Smooth muscle cell (in vitro differentiated cells): ENCODE measurements at regions not wholly inside any gene's neighbourhood (a gene's known extent, or its start where the extent isn't known, plus 50 kb on each side); places are given as distances from the start of the nearest gene placed in this dataset.

Experiments
- DNase-seq: peaks from one replicate; lab custom pipeline; 2025; ENCODE audit not compliant: unreplicated experiment; lab: John Stamatoyannopoulos, UW
- H2AFZ ChIP-seq: fragments of 200-600 bp; sonication (generic); 2 replicates; pipeline ENCODE4 v1.6.0; 2016; ENCODE audit warnings: antibody characterized with exemption, low read depth, mild to moderate bottlenecking
- H3F3A ChIP-seq: fragments of 200-600 bp; sonication (generic); 2 replicates; pipeline ENCODE4 v1.6.0; 2017; ENCODE audit warnings: antibody characterized with exemption, low read depth
- H3K27ac ChIP-seq: fragments of 200-600 bp; sonication (generic); 2 replicates; pipeline ENCODE4 v1.5.1; 2016; ENCODE audit warnings: low read depth, mild to moderate bottlenecking
- H3K27me3 ChIP-seq: fragments of 200-600 bp; sonication (generic); 2 replicates; pipeline ENCODE4 v1.6.1; 2016; ENCODE audit warnings: low read depth, mild to moderate bottlenecking
- H3K36me3 ChIP-seq: fragments of 200-600 bp; sonication (generic); 2 replicates; pipeline ENCODE4 v1.5.1; 2016; ENCODE audit warnings: low read depth
- H3K4me1 ChIP-seq: fragments of 200-600 bp; sonication (generic); 2 replicates; pipeline ENCODE4 v1.5.1; 2016; ENCODE audit warnings: low read depth
- H3K4me2 ChIP-seq: fragments of 200-600 bp; sonication (generic); 2 replicates; pipeline ENCODE4 v1.6.0; 2016; ENCODE audit warnings: mild to moderate bottlenecking
- H3K4me3 ChIP-seq: fragments of 200-600 bp; sonication (generic); 2 replicates; pipeline ENCODE4 v1.5.1; 2016; ENCODE audit warnings: mild to moderate bottlenecking
- H3K79me2 ChIP-seq: fragments of 200-600 bp; sonication (generic); 2 replicates; pipeline ENCODE4 v1.6.0; 2016; ENCODE audit warnings: low read depth, mild to moderate bottlenecking
- H3K9ac ChIP-seq: fragments of 200-600 bp; sonication (generic); 2 replicates; pipeline ENCODE4 v1.6.0; 2016; ENCODE audit warnings: low read depth
- H3K9me3 ChIP-seq: fragments of 200-600 bp; sonication (generic); replicated peaks from 2 replicates; pipeline ENCODE4 v1.5.1; 2016; ENCODE audit warnings: low read depth
- H4K20me1 ChIP-seq: fragments of 200-600 bp; sonication (generic); 2 replicates; pipeline ENCODE4 v1.6.0; 2016; ENCODE audit warnings: low read depth
- WGBS: methylation state at CpG from one replicate; pipeline ENCODE4 v1.1.7; 2016; ENCODE audit warnings: low lambda C conversion rate; 5-methylcytosine and 5-hydroxymethylcytosine counted together
- TF ChIP-seq, protein P1 (sequence below): fragments of 200-600 bp; sonication (generic); IDR thresholded peaks from 2 replicates; pipeline ENCODE4 v1.5.1; 2017; ENCODE audit warnings: borderline replicate concordance, mild to moderate bottlenecking, antibody characterized with exemption; ENCODE audit not compliant: insufficient read depth, poor library complexity, severe bottlenecking

DNA sequence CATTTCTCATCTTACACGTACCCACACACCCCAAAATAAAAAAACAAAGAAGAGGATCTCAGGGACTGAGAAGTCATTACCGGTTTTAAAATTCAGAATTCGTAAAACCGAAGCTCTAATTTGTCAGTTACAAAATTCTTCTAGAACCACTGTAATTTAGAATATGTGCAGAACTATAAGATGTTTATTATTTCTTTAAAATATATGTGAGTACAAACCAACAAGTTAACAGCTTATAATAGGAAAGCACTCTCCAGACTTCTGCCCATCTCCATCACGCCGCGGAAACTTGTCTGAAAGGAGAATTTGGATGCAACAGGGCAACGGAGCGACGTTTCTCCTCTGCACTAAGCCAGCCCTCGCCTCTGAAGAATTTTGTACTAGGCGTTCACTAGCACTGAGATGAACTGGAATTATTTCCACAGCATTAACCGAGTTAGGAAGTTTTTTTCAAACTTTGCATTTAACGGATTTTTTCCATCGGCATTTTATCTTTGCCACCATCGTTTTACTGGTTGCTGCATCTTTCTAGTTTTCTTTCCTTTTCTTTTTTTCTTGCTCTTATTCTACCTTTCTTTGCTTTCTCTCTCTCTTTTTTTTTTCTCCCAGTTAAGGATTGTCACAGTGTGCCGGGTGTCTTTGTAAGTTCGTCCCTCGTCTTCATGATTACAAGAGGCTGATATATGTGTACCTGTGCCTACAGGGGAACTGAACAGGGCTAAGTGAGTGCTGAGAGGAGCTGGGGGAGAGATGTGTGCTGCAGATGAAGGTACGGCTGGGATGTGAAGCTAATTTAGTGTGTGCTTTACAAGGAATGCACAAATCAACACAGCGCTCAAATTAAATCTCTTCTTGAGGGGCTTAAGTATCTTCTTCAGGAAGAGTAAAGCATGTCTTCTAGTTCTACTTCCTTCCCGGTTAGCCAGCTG lies 295.9 kb upstream of the NFE2L3 start:
- no peaks in the 10 kb centered on the region for H3K36me3 ChIP-seq
- H3K27me3 ChIP-seq, result peaks cover 18% of the 10 kb centered on the region
- 3% methylated on average over 22 of the region's 22 CpGs for WGBS
- peak overlapping the region; percentile 98 for H3K4me2 ChIP-seq
- peaks cover 18% of the 10 kb centered on the region for H3F3A ChIP-seq
- H4K20me1 ChIP-seq, result no peaks in the 10 kb centered on the region
- peak overlapping the region; percentile 89 for H3K27ac ChIP-seq
- H3K9me3 ChIP-seq, result no peaks in the 10 kb centered on the region
- peak overlapping the region; percentile 53 for H3K4me3 ChIP-seq
- H3K79me2 ChIP-seq, result peaks cover 4% of the 10 kb centered on the region
- TF ChIP-seq, protein P1, sequence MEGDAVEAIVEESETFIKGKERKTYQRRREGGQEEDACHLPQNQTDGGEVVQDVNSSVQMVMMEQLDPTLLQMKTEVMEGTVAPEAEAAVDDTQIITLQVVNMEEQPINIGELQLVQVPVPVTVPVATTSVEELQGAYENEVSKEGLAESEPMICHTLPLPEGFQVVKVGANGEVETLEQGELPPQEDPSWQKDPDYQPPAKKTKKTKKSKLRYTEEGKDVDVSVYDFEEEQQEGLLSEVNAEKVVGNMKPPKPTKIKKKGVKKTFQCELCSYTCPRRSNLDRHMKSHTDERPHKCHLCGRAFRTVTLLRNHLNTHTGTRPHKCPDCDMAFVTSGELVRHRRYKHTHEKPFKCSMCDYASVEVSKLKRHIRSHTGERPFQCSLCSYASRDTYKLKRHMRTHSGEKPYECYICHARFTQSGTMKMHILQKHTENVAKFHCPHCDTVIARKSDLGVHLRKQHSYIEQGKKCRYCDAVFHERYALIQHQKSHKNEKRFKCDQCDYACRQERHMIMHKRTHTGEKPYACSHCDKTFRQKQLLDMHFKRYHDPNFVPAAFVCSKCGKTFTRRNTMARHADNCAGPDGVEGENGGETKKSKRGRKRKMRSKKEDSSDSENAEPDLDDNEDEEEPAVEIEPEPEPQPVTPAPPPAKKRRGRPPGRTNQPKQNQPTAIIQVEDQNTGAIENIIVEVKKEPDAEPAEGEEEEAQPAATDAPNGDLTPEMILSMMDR, result no peak
- no peak for DNase-seq
- peaks cover 38% of the 10 kb centered on the region for H3K4me1 ChIP-seq
- H3K9ac ChIP-seq, result peak overlapping the region; percentile 81
- peak overlapping the region; percentile 38 for H2AFZ ChIP-seq

DNA sequence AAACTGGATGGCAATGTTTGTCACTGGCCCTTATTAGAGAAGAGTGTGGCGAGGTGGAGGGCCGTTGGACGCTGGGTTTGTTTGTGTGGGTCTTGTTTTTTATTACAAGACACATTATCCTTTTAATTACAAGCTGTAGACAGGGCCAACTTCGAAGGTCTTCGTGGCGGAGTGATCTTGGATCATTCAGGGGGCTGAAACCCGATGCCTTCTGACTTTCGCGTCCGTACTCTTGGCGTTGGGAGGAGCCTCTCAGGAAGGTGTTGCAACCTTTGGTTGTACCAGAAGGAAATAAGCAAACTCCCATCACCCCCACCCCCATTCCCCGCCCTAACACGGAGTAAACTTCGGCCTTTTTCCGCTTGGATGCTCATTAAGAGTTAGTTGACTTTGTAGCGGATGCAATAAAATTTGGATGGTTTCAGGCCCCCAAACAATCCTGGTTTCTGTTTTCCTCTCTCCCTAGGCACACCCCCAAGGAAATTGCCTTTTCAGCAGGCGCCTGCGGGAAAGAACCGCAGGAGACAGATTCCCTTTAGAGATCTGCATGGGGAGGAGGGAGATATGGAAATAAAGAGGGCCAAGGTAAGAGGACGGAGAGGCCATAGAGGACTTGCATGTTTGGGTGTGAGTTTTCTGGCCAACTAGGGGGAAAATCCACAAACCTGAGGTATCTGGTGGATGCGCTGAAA lies 294.5 kb upstream of the NFE2L3 start:
- WGBS, result 1% methylated on average over 21 of the region's 21 CpGs
- Histone ChIP-seq H3K27ac (peak overlapping the region; percentile 89), H3K79me2 (peaks cover 4% of the 10 kb centered on the region), H3K4me3 (peak overlapping the region; percentile 53), H3F3A (peaks cover 18% of the 10 kb centered on the region), H3K9me3 (no peaks in the 10 kb centered on the region), H3K4me2 (peak overlapping the region; percentile 98), H4K20me1 (no peaks in the 10 kb centered on the region), H3K4me1 (peaks cover 37% of the 10 kb centered on the region), H3K27me3 (peaks cover 24% of the 10 kb centered on the region), H3K36me3 (no peaks in the 10 kb centered on the region), H3K9ac (peak overlapping the region; percentile 81), H2AFZ (peak overlapping the region; percentile 87)
- TF ChIP-seq, protein P1, result no peak
- DNase-seq, result no peak

DNA sequence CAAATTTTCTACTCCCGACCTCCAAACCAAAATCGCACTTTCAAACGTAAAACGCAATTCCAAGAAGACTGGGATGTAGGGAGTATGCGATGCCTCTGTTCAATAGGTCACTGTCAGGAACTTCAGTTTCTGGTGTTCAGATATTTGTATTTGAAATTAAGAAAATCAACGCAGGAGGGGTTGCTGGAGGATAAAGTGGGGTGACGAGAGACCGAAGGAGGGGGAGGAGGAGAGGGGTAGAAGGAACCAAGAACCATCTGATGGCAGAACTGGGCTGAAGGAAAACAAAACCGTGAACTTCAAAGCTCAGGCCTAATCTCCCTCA lies 293.8 kb upstream of the NFE2L3 start:
- H3K27ac ChIP-seq, result peak overlapping the region; percentile 89
- H3K79me2 ChIP-seq, result peaks cover 4% of the 10 kb centered on the region
- H3K9me3 ChIP-seq, result no peaks in the 10 kb centered on the region
- no peaks in the 10 kb centered on the region for H3K36me3 ChIP-seq
- H2AFZ ChIP-seq, result peak overlapping the region; percentile 34
- TF ChIP-seq, protein P1, result no peak
- H3K4me1 ChIP-seq, result peaks cover 35% of the 10 kb centered on the region
- H3K4me3 ChIP-seq, result peak overlapping the region; percentile 53
- peak overlapping the region; percentile 98 for H3K4me2 ChIP-seq
- no peak overlapping the region for H3K9ac ChIP-seq
- no peak for DNase-seq
- 18% methylated on average over 9 of the region's 9 CpGs for WGBS
- H3F3A ChIP-seq, result peaks cover 22% of the 10 kb centered on the region
- H3K27me3 ChIP-seq, result peaks cover 26% of the 10 kb centered on the region
- no peaks in the 10 kb centered on the region for H4K20me1 ChIP-seq
